Glomerular visceral epithelial cell (primary cell): ENCODE measurements at regions not wholly inside any gene's neighbourhood (a gene's known extent, or its start where the extent isn't known, plus 50 kb on each side); places are given as distances from the start of the nearest gene placed in this dataset.
A peak's percentile ranks its signal among the peaks of the same experiment; 100 is the strongest.
"Not testable (repeated sequence)": the region's sequence is repeated elsewhere in the genome, so short reads cannot be mapped to it uniquely, and the experiment has no call there.

Experiments
- DNase-seq: peaks from one replicate; pipeline ENCODE4 v3.0.0-alpha.2; 2016; ENCODE audit errors: extremely low spot score

DNA sequence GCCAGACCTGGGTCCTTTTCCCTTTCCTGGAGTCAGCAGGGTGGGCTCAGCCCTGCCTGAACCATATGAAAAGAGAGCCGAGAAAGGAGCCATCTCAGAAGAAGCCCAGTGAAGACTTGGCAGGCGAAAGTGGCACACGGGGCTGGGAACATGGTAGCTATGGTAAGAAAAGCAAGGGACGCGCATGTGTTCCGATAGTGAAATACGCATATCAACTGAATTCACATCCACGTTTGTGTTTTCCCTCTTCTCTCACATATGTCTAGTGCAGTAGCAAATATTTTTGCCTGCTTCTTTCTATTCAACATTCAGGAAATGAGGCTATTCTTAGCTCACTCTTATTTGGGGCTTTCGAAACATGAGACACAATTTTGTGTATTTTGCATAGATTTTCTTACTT is 54.1 kb upstream of the PEG3 start:
- DNase-seq: no peak

DNA sequence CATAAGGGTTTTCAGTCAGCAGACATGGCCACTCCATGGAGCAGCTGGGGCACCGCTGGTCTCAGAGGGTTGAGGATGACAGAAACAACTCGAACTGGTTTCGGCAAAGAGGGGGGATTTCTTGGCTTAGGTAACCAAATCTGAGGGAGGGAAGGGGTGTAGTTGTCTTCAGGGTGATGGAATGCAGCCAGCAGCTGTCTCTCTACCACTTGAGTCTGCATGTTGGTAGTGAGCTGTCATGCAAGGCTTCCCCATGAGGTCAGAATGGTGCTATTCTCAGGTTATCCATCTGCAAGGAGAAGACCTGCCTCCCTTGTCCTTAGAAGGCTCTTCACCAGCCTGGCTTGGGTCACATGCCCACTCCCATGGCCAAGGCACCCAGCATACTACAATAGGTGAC is 55.6 kb upstream of the PEG3 start:
- DNase-seq: no peak

DNA sequence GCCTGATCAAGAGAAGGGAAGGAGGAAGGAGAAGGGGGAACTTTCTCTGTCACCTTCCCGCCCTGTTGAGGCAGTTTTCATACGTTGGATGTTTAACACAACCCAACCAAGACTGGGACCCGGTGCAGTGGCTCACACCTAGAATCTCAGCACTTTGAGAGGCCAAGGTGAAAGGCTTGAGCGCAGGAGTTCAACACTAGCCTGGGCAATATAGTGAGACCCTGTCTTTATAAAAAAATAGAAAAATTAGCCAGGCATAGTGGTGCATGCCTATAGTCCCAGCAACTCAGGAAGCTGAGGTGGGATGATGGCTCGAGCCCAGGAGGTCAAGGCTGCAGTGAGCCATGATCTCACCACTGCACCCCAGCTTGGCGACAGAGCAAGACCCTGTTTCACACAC is 59.4 kb upstream of the PEG3 start:
- no peak for DNase-seq

DNA sequence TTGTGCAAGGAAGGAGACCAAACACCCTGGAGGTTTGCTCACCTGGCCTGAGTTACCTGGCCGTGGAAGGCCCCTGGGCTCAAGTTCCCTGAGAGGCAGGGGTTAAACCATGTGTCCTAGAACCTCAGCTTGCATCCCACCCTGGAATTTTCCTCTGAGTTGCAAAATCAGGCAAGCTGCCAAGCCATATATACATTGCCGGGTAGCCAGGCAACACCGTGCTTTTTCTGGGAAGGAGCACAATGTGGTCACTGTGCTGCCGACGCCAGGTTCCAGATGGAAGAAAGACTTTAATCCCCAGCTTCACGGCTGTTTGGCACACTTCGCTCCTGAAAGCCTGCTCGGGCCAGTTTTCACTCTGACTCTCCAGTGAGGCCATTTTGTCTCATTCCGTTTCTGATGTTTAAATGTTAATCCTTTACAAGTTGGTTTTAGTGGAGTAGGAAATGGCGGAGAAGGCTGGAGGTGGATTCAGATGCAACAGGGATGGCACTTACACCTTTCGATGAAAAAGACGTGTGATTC is 60.1 kb upstream of the PEG3 start:
- DNase-seq: no peak

DNA sequence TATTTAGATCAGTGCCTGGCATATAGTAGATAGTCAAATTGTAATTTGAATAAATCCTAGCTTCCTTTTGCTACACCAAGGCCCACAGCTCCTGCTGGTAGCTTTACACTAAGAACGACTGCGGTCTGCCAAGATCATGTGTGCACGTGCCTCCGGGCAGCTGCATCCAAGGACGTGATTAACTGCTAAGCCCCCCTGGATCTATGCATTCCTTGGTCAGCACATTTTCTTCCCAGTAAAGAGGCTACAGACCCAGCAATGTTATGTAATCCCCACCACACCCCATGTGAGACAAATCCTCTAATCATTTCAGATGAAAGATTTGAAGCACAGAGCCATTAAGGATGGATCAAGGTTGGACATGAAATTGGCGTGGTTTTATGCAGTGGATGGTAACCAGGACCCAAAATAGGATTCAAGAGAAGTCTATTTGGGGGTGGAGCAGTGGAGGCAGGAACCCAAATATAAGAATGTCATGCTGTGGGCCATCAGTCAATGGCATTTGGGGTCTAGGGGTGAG is 65.2 kb upstream of the PEG3 start:
- no peak for DNase-seq

DNA sequence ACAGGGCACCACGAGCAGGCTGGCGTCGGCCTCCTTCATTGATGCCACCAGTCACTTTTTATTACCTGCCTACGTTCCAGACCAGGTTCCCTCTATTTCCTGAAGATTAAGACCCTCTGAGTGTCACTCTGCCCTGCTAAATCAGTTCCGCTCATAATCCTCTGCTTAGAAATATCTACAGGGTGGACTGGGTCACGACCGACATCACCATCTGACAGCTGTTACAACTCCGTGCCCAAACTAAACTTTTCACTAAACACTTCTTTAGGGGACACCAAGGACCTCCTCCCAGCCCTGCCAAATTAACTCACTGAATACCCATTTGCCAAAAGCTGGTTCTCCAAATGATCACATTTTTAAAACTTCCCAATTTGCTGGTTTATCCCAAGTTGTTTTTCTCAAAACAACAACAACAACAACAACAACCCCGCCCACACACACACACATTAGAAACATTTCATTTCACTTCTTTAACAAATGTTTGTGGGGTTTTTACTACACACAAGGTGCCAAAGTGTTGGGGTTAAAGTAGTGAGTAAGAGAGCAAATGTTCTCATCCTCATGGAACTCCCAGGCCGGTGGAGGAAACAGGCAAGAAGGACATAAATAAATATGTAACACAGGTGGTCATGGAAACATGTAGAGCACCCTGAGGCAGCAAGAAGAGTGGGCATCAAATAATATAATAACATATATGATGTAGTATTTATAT is 72.0 kb upstream of the PEG3 start:
- DNase-seq: no peak

DNA sequence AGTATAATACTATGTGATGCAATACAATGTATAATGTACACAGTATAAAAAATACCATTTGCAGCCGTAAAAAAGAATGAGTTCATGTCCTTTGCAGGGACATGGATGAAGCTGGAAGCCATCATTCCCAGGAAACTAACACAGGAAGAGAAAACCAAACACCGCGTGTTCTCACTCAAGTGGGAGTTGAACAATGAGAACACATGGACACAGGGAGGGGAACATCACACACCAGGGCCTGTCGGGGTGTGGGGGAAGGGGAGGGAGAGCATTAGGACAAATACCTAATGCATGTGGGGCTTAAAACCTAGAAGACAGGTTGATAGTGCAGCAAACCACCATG is 72.6 kb upstream of the PEG3 start:
- not testable (repeated sequence) for DNase-seq

DNA sequence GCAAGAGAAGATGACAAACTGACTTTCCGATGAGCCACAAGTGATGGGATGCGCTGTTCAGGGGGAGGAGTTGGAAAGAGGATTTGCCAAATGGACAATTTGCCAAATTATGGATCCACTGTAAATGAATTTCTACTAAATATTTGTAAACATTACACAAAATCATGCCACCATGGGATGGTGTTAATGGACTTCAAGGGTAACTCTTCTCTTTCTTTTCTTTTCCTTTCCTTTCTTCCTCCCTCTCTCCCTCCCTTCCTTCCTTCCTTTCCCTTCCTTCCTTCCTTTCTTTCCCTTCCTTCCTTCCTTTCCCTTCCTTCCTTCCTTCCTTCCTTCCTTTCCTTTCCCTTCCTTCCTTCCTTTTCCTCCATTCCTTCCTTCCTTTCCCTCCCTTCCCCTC is 76.0 kb upstream of the PEG3 start:
- DNase-seq: no peak

DNA sequence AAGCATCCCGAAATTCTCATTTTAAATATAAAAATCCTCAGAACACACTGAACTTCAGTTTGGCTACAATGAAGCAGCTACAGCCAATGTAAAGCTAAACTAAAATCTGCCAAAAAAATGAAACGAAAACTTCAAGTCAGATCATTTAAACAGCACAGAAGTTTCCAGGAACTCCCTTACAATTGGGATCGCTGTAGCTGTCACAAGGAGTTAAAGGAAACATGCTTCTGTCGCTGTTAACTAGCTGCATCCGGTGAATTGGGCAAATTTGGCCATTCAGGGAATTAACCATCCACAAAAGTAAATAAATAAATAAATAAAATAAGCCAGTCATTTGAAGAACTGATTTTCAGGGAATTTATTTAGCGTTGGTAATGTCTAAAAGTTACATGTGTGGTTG is 77.0 kb upstream of the PEG3 start:
- no peak for DNase-seq

DNA sequence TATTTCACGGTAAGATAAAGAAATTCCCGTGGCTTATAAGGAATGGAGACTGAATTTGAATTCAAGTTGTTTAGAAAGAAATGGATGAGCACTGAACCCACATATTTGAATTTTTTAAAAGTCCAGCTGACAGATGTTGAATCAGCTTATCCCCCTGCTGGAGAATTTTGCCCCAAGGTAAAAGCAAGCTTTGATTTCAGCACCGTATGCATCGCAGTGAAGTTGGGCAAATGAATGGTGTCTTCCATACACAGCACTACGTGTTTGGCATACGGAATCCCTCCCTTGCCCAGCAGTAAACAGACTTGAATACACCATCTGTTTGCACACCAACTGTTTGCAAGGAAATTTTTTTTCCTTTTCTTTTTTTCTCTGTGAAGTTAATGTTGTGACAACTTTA is 77.5 kb upstream of the PEG3 start:
- DNase-seq: no peak

DNA sequence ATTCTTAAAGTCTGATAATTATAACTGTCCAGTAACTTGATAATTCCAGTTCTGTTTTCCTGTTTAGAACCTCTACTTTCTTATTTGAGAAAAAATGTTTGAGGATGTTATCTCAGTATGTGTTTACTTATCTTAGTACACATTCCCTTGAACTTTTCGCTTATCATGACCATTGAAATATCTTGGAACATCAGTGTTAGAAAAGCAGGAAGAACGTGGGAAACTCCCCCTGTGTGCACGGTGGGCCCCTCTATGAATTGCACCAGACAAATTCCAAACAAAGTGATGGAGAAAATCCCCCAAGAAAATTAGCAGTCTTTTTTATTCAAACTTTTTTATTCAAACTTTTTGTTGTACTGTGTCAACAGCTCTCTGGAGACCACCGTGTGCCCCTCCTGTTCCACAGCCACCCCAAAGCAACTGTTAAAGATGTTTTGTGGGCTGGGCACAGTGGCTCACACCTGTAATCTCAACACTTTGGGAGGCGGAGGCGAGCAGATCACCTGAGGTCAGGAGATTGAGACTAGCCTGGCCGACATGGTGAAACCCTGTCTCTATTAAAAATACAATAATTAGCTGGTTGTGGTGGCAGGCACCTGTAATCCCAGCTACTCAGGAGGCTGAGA is 78.3 kb upstream of the PEG3 start:
- no peak for DNase-seq

DNA sequence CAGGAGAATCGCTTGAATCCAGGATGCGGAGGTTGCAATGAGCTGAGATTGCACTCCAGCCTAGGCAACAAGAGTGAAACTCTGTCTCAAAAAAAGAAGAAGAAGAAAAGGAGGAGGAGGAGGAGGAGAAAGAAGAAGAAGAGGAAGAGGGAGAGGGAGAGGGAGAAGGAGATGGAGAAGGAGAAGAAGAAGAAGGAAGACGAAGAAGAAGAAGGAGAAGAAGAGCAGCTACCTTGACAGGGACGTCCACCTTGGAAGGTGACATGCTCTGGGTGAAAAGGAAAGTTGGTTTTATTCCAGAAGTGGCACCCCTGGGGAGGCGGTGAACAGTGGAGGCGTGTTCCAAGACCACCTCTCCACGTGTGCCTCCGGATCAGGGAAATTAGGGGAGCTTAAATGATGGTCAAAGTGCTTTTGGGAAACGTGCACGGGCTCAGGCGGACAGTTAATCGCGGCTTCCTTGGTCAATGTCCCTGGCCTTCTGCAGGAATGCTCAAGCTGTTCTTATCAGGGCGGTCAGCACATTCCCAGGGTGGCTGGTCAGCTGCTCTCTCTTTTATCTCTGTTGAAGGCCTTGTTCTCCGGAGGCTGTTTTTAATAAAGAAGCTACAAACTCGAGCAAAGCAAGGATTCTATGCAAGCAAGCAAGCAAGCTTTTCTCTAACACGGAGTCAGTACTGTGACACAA is 78.9 kb upstream of the PEG3 start:
- DNase-seq: no peak

DNA sequence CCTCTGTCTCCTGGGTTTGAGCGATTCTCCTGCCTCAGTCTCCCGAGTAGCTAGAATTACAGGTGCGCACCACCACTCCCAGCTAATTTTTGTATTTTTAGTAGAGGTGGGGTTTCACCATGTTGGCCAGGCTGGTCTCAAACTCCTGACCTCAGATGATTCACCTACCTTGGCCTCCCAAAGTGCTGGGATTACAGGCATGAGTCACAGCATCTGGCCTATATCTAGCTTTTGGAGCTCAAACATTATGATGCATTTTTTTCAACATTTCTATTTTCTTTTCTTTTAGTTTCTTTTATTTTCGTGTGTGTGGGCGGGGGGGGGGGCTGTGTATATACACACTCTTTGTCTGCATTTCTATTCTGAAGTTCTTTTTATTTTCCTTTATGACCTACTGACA is 85.6 kb upstream of the PEG3 start:
- not testable (repeated sequence) for DNase-seq

DNA sequence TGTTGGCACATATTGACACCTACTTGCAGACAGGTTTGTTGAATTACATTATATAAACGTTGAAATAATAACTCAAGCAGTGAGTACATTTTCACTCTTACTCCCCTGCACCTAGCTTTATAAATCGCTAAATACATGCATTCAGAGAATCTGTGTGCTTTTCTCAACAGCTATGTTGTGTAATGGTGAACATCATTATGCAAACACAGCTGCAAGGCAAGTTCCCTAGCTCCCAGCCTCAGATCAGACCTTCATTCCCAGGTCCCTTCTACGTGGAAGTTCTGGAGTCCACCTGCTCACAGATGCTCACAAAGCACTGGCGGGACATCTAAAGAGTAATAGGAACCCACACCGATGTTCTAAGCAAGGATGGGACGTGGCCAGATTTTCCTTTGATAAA is 86.8 kb upstream of the PEG3 start:
- DNase-seq: no peak

DNA sequence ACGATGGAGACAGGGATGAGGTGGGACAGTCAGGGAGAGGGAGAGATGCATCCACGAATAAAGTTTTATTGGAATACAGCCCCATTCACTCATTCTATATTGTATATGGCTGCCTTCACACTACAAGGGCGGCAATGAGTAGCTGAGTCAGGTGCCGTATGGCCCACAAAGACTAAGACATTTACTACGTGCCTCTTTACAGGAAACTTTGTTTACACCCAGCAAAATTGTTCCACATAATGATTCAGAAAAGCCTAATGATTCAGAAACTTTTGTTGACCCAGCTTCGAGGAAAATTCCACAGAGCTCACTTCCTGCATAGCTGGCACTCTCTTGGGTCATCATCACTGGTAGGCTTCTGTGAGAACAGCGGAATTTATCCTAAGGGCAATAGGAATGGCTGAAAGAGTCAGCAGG is 87.3 kb upstream of the PEG3 start:
- DNase-seq: no peak

DNA sequence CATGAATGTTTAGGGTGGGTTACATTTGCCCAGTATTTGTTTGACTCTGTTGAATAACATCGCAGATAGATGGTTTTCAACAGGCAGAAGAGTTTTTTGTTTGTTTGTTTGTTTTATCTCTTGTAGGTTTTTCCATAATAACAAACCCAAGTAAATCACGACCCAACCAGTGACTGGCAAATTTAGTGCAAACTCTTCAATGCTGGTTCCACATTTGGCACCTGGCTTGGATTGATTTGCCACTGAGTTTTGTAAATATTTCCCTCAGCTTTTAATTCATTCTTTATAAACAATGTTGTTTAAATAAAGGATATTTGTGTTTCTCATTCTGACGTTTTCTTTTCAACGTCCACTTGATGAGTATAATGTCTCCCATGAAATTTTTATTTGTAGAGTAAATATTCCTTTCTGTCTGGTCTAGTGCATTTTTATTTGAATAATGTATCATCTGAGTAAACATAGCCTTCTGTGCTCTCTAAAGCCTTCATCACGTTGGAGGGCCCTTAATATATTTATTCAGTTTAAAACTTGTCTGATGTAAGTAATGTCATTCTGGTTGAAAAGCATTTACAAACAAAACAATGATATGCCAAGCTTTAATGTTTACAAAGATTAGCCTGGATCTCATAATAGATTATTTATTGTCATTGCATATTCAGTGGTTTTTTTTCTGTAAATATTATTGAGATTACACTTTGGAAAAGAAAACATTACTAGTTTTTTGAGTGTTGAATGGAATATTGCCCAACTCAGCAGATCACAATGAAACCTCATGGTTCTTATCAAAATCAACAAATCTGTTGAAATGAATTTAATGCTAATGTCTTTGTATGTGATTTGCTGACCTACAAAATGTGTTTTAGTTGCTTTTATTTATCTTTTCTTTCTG is 90.4 kb upstream of the PEG3 start:
- DNase-seq: no peak

DNA sequence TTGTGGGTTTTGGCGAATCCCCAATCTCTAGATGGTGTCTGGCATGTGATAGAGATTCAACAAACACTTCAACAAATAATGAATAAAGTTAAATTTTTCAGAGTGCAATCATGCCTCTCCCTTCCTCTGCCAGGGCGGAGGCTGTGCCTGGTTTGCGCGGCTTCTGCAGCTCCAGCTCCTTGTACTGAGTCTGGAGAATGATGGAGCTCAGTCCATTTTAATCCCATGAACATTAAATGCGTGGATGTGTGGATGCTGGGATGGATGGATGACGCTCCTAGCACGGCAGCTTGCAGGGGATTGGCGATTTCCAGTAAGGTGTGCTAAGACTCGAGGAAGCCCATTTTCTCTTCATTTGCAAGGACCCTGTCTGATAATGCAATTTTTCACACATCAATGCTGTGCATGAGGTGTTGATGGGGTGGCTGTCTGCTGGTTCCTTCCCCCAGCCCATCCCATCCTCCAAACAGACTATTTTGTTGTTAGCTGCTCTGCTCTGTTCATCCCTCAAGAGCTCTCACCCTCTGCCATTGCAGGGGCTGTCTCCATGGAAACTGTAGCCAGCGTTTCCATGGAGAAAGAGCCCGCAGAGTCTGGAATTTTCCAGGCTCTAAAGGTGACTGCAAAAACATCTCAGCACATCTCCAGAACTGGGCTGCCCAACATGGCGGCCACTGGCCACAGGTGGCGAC is 92.6 kb upstream of the PEG3 start:
- no peak for DNase-seq

DNA sequence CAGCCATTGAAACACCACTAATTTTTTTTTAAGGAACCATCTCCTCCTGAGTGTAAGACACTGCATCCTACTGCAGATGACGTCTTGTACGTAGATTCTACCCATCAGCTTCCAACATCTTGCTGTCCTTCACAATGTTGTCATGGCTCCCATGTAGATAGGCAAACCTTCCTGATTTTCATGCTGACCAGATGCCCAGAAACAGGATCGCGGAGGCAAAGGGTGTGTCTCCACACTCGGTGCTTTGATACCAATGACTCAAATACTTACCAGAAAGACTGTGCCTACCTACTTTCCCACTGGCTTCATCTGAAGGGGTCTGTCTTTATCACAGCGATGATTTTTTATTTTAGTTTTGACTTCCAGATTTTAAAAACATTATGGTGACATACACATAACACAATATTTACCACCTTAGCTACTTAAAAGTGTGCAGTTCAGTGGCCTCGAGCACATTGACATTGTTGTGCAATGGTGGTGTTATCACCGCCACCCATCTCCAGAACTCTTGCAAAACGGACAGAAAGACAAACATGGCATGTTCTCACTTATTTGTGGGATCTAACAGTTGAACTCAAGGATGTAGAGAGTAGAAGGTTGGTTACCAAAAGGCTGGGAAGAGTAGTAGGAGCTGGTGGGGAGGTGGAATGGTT is 94.0 kb upstream of the PEG3 start:
- no peak for DNase-seq

DNA sequence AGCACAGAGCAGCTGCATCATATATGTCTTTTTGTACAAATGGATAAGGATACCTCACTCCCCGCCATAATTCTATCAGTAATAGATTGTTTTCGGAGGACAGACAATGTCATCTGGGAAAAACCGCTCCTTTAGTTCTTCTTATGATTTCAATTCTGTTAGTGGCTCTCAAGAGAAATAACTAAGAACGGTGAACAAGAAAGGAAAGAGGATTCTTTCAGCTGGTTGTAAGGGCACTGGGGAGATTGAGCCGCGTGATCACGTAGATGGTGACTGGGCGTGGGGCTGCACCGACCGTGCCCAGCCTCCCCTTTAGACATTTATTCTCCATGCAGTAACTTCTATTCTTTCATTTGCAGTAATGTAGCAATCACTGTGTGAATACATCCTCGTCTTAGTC is 99.4 kb upstream of the PEG3 start:
- DNase-seq: no peak

DNA sequence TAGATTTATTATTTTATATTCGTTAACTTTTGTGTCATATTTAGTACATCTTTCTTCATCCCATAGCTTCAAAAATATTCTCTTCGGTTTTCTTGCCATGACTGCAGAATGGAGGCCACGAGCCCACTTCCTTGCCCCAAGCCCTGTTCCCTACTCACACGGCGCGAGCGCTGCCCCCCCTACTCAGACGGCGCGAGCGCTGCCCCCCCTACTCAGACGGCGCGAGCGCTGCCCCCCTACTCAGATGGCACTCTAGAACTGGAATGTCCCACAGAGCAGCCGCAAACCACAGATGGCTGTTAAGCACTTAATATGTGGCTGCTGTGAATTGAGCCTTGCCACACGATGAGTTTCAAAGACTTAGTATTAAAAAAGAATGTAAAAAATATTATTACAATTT is 102.2 kb upstream of the PEG3 start:
- peak; percentile 28 for DNase-seq

DNA sequence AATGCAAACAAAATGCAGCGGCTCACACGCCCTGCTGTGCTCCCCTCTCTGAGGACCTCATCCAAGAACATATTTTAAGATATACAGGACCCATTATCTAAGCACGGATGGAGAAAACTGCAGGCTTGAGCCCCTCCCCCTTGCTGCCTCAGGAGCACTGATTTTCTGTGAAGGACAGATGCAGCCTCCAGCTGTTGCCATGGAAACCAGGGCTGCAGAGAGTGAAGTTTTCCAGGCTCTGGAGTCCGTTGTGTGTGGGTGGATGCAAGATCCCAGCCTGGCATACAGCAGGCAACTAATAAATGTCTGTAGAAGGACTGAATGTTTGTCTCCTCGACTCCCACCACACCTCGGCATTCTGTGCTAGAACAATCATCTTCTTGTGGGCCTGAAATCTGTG is 105.6 kb upstream of the PEG3 start:
- DNase-seq: no peak
